Lower leg skin (tissue), 4 donors: ENCODE measurements at regions not wholly inside any gene's neighbourhood (a gene's known extent, or its start where the extent isn't known, plus 50 kb on each side); places are given as distances from the start of the nearest gene placed in this dataset.
"Not testable (repeated sequence)": the region's sequence is repeated elsewhere in the genome, so short reads cannot be mapped to it uniquely, and the experiment has no call there.

ENCODE experiments used
- DNase-seq, 2 donors: peaks; one replicate each; pipeline ENCODE4 v3.0.0-alpha.2; 2019; ENCODE audit warnings: low spot score in 2 of 2
- H3K4me3 ChIP-seq: fragments of 200-600 bp; sonication (generic); 2 replicates; pipeline ENCODE4 v1.5.1; 2017; ENCODE audit warnings: mild to moderate bottlenecking, low read depth; ENCODE audit not compliant: poor library complexity, severe bottlenecking
- POLR2A ChIP-seq, 2 donors: fragments of 450-650 bp; IDR thresholded peaks; one replicate each; pipeline ENCODE4 v1.6.1; 2016 to 2017; ENCODE audit warnings: antibody characterized with exemption in 2 of 2, mild to moderate bottlenecking in 1 of 2, moderate library complexity in 1 of 2
- WGBS, 2 donors: methylation state at CpG; one replicate each; pipeline ENCODE4 v1.1.5; 2018; 5-methylcytosine and 5-hydroxymethylcytosine counted together
- intact Hi-C: fragments of 100-400 bp; cut with DNase I; formaldehyde crosslinking; loops from one replicate; pipeline ENCODE4 v1.15.0; 2023; ENCODE audit warnings: low total_unique reads
- TF ChIP-seq, protein P1 (sequence below), 3 donors: fragments of 450-650 bp; IDR thresholded peaks; one replicate each; pipeline ENCODE4 v1.5.1; 2016; ENCODE audit warnings: antibody characterized with exemption in 3 of 3, mild to moderate bottlenecking in 3 of 3, moderate library complexity in 2 of 3

DNA sequence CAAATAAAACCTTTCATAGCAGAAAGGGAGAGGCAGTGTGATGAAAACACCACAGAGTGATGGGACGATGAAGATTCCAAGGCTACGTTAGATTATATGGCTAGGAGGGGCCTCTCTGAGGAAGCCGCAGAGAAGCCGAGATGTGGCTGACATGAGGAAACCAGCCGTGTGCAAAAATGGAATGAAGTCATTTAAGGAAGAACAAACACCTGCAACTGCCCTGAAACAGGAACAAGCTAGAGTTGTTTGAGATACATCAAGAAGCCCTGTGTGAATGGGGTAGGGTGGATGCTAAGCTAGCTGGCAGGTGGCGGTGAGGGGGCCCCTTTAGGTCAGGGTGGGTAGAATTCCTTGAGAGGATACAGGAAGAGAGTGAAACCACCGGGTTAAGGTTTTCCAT lies 129.5 kb downstream of the KLF6 start:
- H3K4me3 ChIP-seq, result no peak overlapping the region
- no peak for TF ChIP-seq POLR2A (IDR thresholded peaks at IDR 0.05)
- TF ChIP-seq, protein P1, sequence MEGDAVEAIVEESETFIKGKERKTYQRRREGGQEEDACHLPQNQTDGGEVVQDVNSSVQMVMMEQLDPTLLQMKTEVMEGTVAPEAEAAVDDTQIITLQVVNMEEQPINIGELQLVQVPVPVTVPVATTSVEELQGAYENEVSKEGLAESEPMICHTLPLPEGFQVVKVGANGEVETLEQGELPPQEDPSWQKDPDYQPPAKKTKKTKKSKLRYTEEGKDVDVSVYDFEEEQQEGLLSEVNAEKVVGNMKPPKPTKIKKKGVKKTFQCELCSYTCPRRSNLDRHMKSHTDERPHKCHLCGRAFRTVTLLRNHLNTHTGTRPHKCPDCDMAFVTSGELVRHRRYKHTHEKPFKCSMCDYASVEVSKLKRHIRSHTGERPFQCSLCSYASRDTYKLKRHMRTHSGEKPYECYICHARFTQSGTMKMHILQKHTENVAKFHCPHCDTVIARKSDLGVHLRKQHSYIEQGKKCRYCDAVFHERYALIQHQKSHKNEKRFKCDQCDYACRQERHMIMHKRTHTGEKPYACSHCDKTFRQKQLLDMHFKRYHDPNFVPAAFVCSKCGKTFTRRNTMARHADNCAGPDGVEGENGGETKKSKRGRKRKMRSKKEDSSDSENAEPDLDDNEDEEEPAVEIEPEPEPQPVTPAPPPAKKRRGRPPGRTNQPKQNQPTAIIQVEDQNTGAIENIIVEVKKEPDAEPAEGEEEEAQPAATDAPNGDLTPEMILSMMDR (IDR thresholded peaks at IDR 0.05), result no peak
- intact Hi-C loops, result no loop called here
- 70% methylated on average over 7 of the region's 7 CpGs for WGBS, 2 donors
- no peak for DNase-seq

- DNase-seq, result no peak
- 73 to 94% methylated on average over 1 of the region's 1 CpG for WGBS, 2 donors
- intact Hi-C loops, result no loop called here
These were observed 130.0 kb downstream of the KLF6 start for GRCh38 chr10:3654980-3655379.

DNA sequence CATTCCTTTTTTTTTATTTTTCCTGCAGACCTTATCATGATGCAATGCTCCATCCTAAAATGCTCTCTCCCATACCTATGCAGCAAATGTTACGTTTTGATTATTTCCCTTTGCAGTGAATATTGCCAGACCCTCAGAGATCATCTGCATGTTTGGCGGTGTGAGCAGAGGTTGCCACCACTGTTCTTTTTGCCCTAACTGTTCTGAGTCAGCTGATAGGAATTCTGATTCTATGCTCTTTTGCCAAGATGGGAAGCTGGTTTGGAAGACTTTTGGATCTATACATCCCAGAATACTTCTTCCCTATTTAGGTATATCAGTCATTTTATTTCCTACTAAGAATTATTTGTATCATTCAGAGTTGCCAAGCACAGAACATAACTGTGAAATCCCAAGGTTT lies 130.5 kb downstream of the KLF6 start:
- intact Hi-C loops, result no loop called here
- no peak for DNase-seq
- 44 to 46% methylated on average over 2 of the region's 2 CpGs for WGBS, 2 donors
- TF ChIP-seq POLR2A (IDR thresholded peaks at IDR 0.05), result no peak
- TF ChIP-seq, protein P1 (IDR thresholded peaks at IDR 0.05), result no peak
- no peak overlapping the region for H3K4me3 ChIP-seq

More at GRCh38 chr10:3654980-3655379, 130.0 kb downstream of the KLF6 start:
- no peak overlapping the region for H3K4me3 ChIP-seq
- TF ChIP-seq, protein P1 (IDR thresholded peaks at IDR 0.05), result no peak
- no peak for TF ChIP-seq POLR2A (IDR thresholded peaks at IDR 0.05)

DNA sequence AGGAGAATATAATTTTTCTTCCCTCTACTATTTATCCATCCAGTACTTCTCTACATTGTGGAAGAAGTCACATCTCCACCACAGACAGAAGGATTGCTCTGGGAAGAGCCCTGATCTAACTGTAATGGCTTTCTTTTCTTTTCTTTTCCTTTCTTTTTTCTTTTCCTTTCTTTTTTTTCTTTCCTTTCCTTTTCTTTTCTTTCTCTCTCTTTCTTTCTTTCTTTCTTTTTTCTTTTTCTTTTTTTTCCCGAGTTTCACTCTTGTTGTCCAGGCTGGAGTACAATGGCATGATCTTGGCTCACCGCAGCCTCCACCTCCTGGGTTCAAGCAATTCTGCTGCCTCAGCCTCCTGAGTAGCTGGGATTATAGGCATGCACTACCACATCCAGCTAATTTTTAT lies 131.7 kb downstream of the KLF6 start:
- WGBS, 2 donors, result 91 to 98% methylated on average over 2 of the region's 2 CpGs
- H3K4me3 ChIP-seq, intact Hi-C loops, DNase-seq: not testable (repeated sequence)

GRCh38 chr10:3652886-3653285 lies 132.1 kb downstream of the KLF6 start:
- no peak overlapping the region for H3K4me3 ChIP-seq
- no peak for DNase-seq
- intact Hi-C loops, result no loop called here
- 44 to 46% methylated on average over 13 of the region's 13 CpGs for WGBS, 2 donors
- no peak for TF ChIP-seq POLR2A (IDR thresholded peaks at IDR 0.05)
- TF ChIP-seq, protein P1 (IDR thresholded peaks at IDR 0.05), result no peak

DNA sequence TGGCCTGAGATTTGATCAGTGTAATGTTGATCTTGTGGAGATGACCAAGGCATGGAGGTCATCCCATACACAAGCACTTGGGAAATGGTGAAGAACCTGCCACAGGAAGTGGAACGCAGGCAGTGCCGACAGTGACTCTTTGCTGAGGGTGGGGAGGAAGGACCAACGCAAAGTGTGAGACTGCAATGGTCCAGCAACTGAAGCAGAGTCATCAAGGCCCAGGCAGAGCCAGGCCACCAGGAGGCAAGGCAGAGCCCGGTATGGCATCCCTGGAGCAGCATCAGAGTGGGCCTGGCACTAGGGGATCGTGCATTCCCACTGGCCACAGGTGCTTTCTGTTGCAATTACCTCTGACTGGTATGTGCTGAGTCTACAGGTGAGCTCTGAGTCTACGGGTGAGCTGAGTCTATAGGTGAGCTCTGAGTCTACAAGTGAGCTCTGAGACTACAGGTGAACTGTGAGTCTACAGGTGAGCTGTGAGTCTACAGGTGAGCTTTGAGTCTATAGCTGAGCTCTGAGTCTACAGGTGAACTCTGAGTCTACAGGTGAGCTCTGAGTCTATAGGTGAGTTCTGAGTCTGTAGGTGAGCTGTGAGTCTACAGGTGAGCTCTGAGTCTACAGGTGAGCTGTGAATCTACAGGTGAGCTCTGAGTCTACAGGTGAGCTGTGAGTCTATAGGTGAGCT lies 132.9 kb downstream of the KLF6 start:
- 88 to 93% methylated on average over 6 of the region's 6 CpGs for whole genome bisulfite sequencing, 2 donors
- intact Hi-C loops, result no loop called here
- TF ChIP-seq POLR2A (IDR thresholded peaks at IDR 0.05), result no peak
- TF ChIP-seq, protein P1 (IDR thresholded peaks at IDR 0.05), result no peak
- H3K4me3 ChIP-seq, result no peak overlapping the region
- no peak for DNase-seq
